ENCODE measurements at regions not wholly inside any gene's neighbourhood (a gene's known extent, or its start where the extent isn't known, plus 50 kb on each side); places are given as distances from the start of the nearest gene placed in this dataset.

GRCh38 chr18:49678440-49678839 is 116.6 kb downstream of the LIPG start:
- no peaks in the 10 kb centered on the region for H3K36me3 Mint-ChIP-seq
- peaks cover 6% of the 10 kb centered on the region for H3K27me3 Mint-ChIP-seq
- H3K27ac Mint-ChIP-seq, result no peak overlapping the region
- H3K4me1 Mint-ChIP-seq, result peaks cover 7% of the 10 kb centered on the region
- H3K9me3 Mint-ChIP-seq, result no peaks in the 10 kb centered on the region
- no peak for ATAC-seq
- H3K4me3 Mint-ChIP-seq, result no peak overlapping the region

- no peaks in the 10 kb centered on the region for H3K36me3 Mint-ChIP-seq
- H3K4me1 Mint-ChIP-seq, result peaks cover 7% of the 10 kb centered on the region
- peak; percentile 32 for ATAC-seq
- no peak overlapping the region for H3K4me3 Mint-ChIP-seq
- no peak overlapping the region for H3K27ac Mint-ChIP-seq
- no peaks in the 10 kb centered on the region for H3K9me3 Mint-ChIP-seq
- peaks cover 6% of the 10 kb centered on the region for H3K27me3 Mint-ChIP-seq
Observed at GRCh38 chr18:49677762-49678413, 116.0 kb downstream of the LIPG start.

- ATAC-seq, result no peak
- Mint-ChIP-seq H3K9me3 (no peaks in the 10 kb centered on the region), H3K4me3 (no peak overlapping the region), H3K27me3 (peaks cover 11% of the 10 kb centered on the region), H3K4me1 (peaks cover 7% of the 10 kb centered on the region), H3K27ac (no peak overlapping the region), H3K36me3 (no peaks in the 10 kb centered on the region)
Observed at GRCh38 chr18:49677081-49677480, 115.2 kb downstream of the LIPG start.

GRCh38 chr18:49673281-49673680 is 111.4 kb downstream of the LIPG start:
- Mint-ChIP-seq H3K27ac (no peak overlapping the region), H3K4me3 (no peak overlapping the region), H3K27me3 (peaks cover 26% of the 10 kb centered on the region), H3K36me3 (no peaks in the 10 kb centered on the region), H3K4me1 (peaks cover 6% of the 10 kb centered on the region), H3K9me3 (no peaks in the 10 kb centered on the region)
- no peak for ATAC-seq

GRCh38 chr18:49672853-49673252 is 111.0 kb downstream of the LIPG start:
- no peaks in the 10 kb centered on the region for H3K9me3 Mint-ChIP-seq
- H3K36me3 Mint-ChIP-seq, result no peaks in the 10 kb centered on the region
- H3K27ac Mint-ChIP-seq, result no peak overlapping the region
- ATAC-seq, result no peak
- H3K27me3 Mint-ChIP-seq, result peaks cover 27% of the 10 kb centered on the region
- H3K4me3 Mint-ChIP-seq, result no peak overlapping the region
- peaks cover 1% of the 10 kb centered on the region for H3K4me1 Mint-ChIP-seq

GRCh38 chr18:49669403-49669802 is 107.5 kb downstream of the LIPG start:
- Mint-ChIP-seq H3K4me1 (no peaks in the 10 kb centered on the region), H3K9me3 (no peaks in the 10 kb centered on the region), H3K27me3 (peaks cover 50% of the 10 kb centered on the region), H3K36me3 (no peaks in the 10 kb centered on the region), H3K4me3 (no peak overlapping the region), H3K27ac (no peak overlapping the region)
- ATAC-seq, result no peak

GRCh38 chr18:49668574-49669275 is 106.9 kb downstream of the LIPG start:
- H3K4me3 Mint-ChIP-seq, result no peak overlapping the region
- H3K36me3 Mint-ChIP-seq, result no peaks in the 10 kb centered on the region
- no peak overlapping the region for H3K27ac Mint-ChIP-seq
- H3K4me1 Mint-ChIP-seq, result no peaks in the 10 kb centered on the region
- peaks cover 56% of the 10 kb centered on the region for H3K27me3 Mint-ChIP-seq
- no peaks in the 10 kb centered on the region for H3K9me3 Mint-ChIP-seq
- no peak for ATAC-seq

GRCh38 chr18:49667462-49667861 is 105.6 kb downstream of the LIPG start:
- Mint-ChIP-seq H3K27me3 (peaks cover 60% of the 10 kb centered on the region), H3K4me1 (no peaks in the 10 kb centered on the region), H3K27ac (no peak overlapping the region), H3K36me3 (no peaks in the 10 kb centered on the region), H3K4me3 (no peak overlapping the region), H3K9me3 (no peaks in the 10 kb centered on the region)
- ATAC-seq, result no peak

GRCh38 chr18:49666045-49666775 is 104.4 kb downstream of the LIPG start:
- Mint-ChIP-seq H3K27ac (no peak overlapping the region), H3K27me3 (peaks cover 53% of the 10 kb centered on the region), H3K4me1 (no peaks in the 10 kb centered on the region), H3K9me3 (no peaks in the 10 kb centered on the region), H3K36me3 (no peaks in the 10 kb centered on the region), H3K4me3 (no peak overlapping the region)
- no peak for ATAC-seq

GRCh38 chr18:49663899-49664890 is 102.3 kb downstream of the LIPG start:
- Mint-ChIP-seq H3K27ac (no peak overlapping the region), H3K36me3 (no peaks in the 10 kb centered on the region), H3K4me1 (no peaks in the 10 kb centered on the region), H3K9me3 (no peaks in the 10 kb centered on the region), H3K4me3 (no peak overlapping the region), H3K27me3 (peaks cover 69% of the 10 kb centered on the region)
- ATAC-seq, result no peak

- Mint-ChIP-seq H3K9me3 (no peaks in the 10 kb centered on the region), H3K27ac (no peak overlapping the region), H3K27me3 (peaks cover 52% of the 10 kb centered on the region), H3K36me3 (no peaks in the 10 kb centered on the region), H3K4me1 (no peaks in the 10 kb centered on the region), H3K4me3 (no peak overlapping the region)
- no peak for ATAC-seq
Observed at GRCh38 chr18:49662506-49662905, 100.6 kb downstream of the LIPG start.

- H3K36me3 Mint-ChIP-seq, result no peaks in the 10 kb centered on the region
- no peak overlapping the region for H3K27ac Mint-ChIP-seq
- no peaks in the 10 kb centered on the region for H3K9me3 Mint-ChIP-seq
- no peaks in the 10 kb centered on the region for H3K4me1 Mint-ChIP-seq
- ATAC-seq, result no peak
- peaks cover 26% of the 10 kb centered on the region for H3K27me3 Mint-ChIP-seq
- no peak overlapping the region for H3K4me3 Mint-ChIP-seq
Observed at GRCh38 chr18:49658823-49659404, 97.1 kb downstream of the LIPG start.

GRCh38 chr18:49656073-49656692 is 94.3 kb downstream of the LIPG start:
- no peaks in the 10 kb centered on the region for H3K36me3 Mint-ChIP-seq
- peaks cover 19% of the 10 kb centered on the region for H3K27me3 Mint-ChIP-seq
- H3K9me3 Mint-ChIP-seq, result no peaks in the 10 kb centered on the region
- H3K4me3 Mint-ChIP-seq, result no peak overlapping the region
- ATAC-seq, result no peak
- H3K27ac Mint-ChIP-seq, result no peak overlapping the region
- no peaks in the 10 kb centered on the region for H3K4me1 Mint-ChIP-seq
